Cerebellar nuclear complex (tissue), 1 donor: ENCODE measurements at regions not wholly inside any gene's neighbourhood (a gene's known extent, or its start where the extent isn't known, plus 50 kb on each side); places are given as distances from the start of the nearest gene placed in this dataset.

Source experiments
- DNase-seq, 2 experiments: peaks; one replicate each; lab custom pipeline; 2025; lab: John Stamatoyannopoulos, UW

DNA sequence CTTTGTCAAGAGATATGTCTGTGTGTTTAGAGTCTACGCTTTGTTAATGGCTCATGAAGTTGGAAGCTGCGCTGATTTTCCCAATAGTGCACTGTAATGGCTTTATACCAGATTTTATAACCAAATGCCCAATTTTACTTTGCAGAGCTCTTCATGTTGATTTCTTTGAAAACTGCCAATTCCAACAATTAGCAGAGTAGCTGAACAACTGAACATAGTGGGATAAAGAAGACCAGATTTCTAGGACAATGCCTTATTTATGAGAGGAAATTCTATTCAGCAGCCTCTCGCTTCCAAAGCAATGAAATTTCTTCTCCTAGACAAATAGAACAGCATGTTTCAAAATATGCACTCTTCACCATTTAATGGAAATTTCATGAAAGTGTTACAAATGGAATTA, 66.9 kb upstream of the PROK2 start:
- no peak for DNase-seq

DNA sequence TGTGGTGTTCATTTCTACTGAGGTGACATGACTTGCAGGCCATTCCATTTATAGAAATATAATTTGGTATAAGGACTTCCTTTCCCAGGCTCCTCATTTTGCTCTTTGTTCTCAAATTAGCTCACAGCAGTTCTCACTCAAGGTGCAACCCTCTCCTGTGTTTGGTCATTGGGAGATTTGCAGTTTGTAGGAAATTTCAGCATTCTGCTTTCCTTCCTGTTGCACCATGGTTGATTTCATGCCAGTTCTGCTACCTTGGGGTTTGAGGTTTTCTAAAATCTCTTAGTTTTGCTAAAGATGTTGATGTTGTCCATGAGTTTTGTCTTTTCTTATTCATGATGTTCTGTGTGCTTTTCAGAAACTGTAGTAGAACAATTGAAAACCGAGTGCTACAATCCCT, 65.7 kb upstream of the PROK2 start:
- no peak for DNase-seq

DNA sequence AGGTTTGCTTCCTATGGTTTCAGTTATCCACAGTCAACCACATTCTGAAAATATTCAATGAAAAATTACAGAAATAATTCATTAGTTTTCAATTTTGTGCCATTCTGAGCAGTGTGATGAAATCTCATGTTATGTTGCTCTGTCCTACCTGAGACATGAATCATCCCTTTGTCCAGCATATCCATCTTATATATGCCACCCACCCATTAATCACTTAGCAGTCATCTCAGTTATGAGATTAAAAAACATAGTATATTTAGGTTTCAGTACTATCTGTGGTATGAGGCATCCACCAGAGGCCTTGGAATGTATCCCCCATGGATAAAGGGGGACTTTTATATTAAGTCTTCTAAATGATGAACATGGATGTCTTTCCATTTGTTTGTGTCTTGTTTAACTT, 64.7 kb upstream of the PROK2 start:
- DNase-seq: no peak

DNA sequence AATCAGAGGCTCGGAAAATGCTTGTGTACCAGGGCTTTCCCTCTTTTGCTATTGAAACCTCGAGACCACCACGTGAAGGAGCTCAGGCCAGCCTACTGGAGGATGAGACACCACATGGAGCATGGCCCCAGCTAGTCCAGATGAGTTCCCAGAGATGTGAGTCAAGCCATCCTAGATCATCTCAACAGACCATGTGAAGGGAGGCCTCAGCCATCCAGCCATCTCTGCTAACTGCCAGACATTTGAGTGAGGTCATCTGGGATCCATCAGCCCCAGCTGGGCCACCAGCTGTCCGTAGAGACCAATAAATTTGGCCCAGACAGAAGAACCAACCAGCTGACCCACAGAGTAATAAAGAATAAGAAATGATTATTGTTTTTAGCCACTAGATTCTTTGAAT, 62.8 kb upstream of the PROK2 start:
- DNase-seq: no peak

DNA sequence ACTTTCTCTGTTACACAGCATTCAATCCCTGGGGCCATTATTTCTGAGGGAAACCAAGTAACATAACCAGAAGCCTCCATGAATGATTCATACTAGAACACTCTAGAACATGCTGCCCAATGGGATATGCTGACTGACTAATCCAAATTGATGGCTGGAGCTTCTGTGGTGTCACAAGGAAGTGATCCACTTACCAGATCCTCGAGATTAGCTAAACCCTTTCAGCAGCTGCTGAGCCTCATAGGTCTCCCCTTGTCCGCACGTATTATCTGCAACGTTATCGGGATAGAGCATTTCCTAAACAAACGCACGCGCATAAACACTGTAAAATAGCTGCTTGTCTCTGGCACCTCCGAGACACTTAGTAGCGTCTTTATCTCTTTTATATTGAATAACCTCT, 61.2 kb upstream of the PROK2 start:
- no peak for DNase-seq

DNA sequence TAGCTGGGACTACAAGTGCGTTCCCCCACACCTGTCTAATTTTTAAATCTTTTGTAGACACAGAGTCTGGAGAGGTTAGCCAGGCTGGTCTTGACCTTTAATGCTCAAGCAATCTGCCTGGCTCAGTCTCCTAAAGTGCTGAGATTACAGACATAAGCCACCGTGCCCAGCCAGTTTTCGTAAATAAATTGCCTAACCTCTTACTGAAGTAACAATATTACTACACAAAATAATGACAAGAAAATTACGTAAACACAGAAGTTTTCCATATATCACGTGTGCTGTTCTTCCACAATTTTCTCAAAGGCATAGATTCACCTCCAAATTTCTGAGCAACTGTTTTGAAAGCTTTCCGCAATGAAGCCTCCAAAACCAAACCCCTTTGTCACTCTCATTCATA, 58.1 kb upstream of the PROK2 start:
- DNase-seq: no peak

DNA sequence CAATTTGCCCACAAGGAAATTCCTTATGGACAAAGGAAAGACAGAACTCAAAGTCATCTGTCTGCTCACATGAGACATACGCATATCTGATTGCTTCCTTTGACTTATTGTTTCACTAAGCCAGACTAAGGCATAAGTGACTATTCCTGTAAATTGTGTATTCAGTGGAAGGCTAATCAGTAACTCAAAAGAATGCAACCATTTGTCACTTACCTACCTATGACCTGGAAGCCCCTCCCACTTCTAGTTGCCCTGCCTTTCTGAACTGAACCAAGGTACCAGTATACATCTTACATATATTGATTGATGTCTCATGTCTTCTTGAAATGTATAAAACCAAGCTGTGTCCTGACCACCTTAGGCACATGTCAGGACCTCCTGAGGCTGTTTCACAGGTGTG, 53.5 kb upstream of the PROK2 start:
- no peak for DNase-seq
